CD4-positive, alpha-beta T cell (primary cell): ENCODE measurements at regions not wholly inside any gene's neighbourhood (a gene's known extent, or its start where the extent isn't known, plus 50 kb on each side); places are given as distances from the start of the nearest gene placed in this dataset.

ENCODE experiments used
- ATAC-seq: fragments of 200-7000 bp; cut with Tn5 transposase; one replicate; pipeline ENCODE4 v1.10.0; 2022; ENCODE audit warnings: mild to moderate bottlenecking; ENCODE audit not compliant: poor library complexity
- CTCF ChIA-PET: fragments of 350-600 bp; sonication (Branson Sonifier 250); formaldehyde crosslinking; loops from one replicate; lab custom pipeline; 2021; ENCODE audit warnings: antibody characterized with exemption, inconsistent platforms; lab: Charles Lee
- POLR2A ChIA-PET: fragments of 350-600 bp; sonication (Branson Sonifier 250); formaldehyde crosslinking; loops from one replicate; lab custom pipeline; 2021; ENCODE audit warnings: antibody characterized with exemption, inconsistent platforms; lab: Charles Lee
- DNase-seq, 14 experiments: peaks; one replicate each; pipeline ENCODE4 v3.0.0-alpha.2; 2013 to 2020; ENCODE audit warnings: mixed read lengths in 2 of 14
- H3K27ac ChIP-seq, 2 donors: one replicate each; pipeline versions ENCODE4 v1.5.1 to v1.7.0; 2013; ENCODE audit warnings: low read length in 2 of 2, low read depth in 1 of 2, mild to moderate bottlenecking in 1 of 2
- H3K27me3 ChIP-seq, 2 experiments: 1 replicate in 1 of 2; 2 replicates in 1 of 2; pipeline versions ENCODE4 v1.6.1 to v1.7.0; 2013; ENCODE audit warnings: low read length in 2 of 2, control low read depth in 1 of 2, mild to moderate bottlenecking in 1 of 2, moderate library complexity in 1 of 2; ENCODE audit not compliant: insufficient read depth in 2 of 2, control insufficient read depth in 1 of 2
- H3K36me3 ChIP-seq: one replicate; pipeline ENCODE4 v1.6.1; 2013; ENCODE audit warnings: low read length, control low read depth; ENCODE audit not compliant: insufficient read depth
- H3K4me1 ChIP-seq: one replicate; pipeline ENCODE4 v1.6.1; 2013; ENCODE audit warnings: low read length, control low read depth; ENCODE audit not compliant: insufficient read depth
- H3K4me3 ChIP-seq: one replicate; pipeline ENCODE4 v1.5.1; 2013; ENCODE audit warnings: mild to moderate bottlenecking, low read length, moderate library complexity
- H3K9me3 ChIP-seq, 2 experiments: 1 replicate in 1 of 2; 2 replicates in 1 of 2; pipeline versions ENCODE4 v1.6.1 to v1.7.0; 2013; ENCODE audit warnings: low read length in 2 of 2, mild to moderate bottlenecking in 2 of 2, control low read depth in 1 of 2, moderate library complexity in 1 of 2; ENCODE audit not compliant: control insufficient read depth in 1 of 2, insufficient read depth in 1 of 2
- H3K27ac Mint-ChIP-seq: one replicate; pipeline ENCODE4 v1.8.0; 2020; ENCODE audit warnings: mixed read lengths
- H3K27me3 Mint-ChIP-seq: one replicate; pipeline ENCODE4 v1.8.0; 2021; ENCODE audit warnings: mixed read lengths
- H3K36me3 Mint-ChIP-seq: one replicate; pipeline ENCODE4 v1.8.0; 2021; ENCODE audit warnings: low read depth, mixed read lengths
- H3K4me1 Mint-ChIP-seq: one replicate; pipeline ENCODE4 v1.8.0; 2021; ENCODE audit warnings: low read depth, mixed read lengths
- H3K4me3 Mint-ChIP-seq: one replicate; pipeline ENCODE4 v1.8.0; 2020; ENCODE audit warnings: mild to moderate bottlenecking, mixed read lengths
- H3K9me3 Mint-ChIP-seq: one replicate; pipeline ENCODE4 v1.8.0; 2020; ENCODE audit warnings: mixed read lengths
- CTCF ChIP-seq: fragments of 200-600 bp; IDR thresholded peaks from one replicate; pipeline ENCODE4 v1.8.0; 2022; ENCODE audit warnings: antibody characterized with exemption, mild to moderate bottlenecking
- intact Hi-C, 2 experiments: fragments of 100-400 bp; cut with DNase I in 1 of 2; cut with micrococcal nuclease in 1 of 2; formaldehyde crosslinking; loops; one replicate each; pipeline versions ENCODE4 v1.15.1 to v1.9.0; 2023 to 2025; cut with DNase I, micrococcal nuclease

- Histone ChIP-seq H3K9me3 (peaks cover 0 to 3% of the 10 kb centered on the region in 2 experiments), H3K4me3 (no peak overlapping the region), H3K27me3 (no peaks in the 10 kb centered on the region), H3K4me1 (no peaks in the 10 kb centered on the region), H3K36me3 (no peaks in the 10 kb centered on the region), H3K27ac (no peak overlapping the region)
- H3K27ac Mint-ChIP-seq, result no peak overlapping the region
- no peaks in the 10 kb centered on the region for H3K4me1 Mint-ChIP-seq
- ChIA-PET CTCF (no interaction called here), POLR2A (no interaction called here)
- ATAC-seq, result no peak
- H3K9me3 Mint-ChIP-seq, result peaks cover 14% of the 10 kb centered on the region
- intact Hi-C loops, result no loop called here
- DNase-seq, result no peak
- no peak for TF ChIP-seq CTCF
- H3K27me3 Mint-ChIP-seq, result no peaks in the 10 kb centered on the region
- H3K36me3 Mint-ChIP-seq, result no peaks in the 10 kb centered on the region
- no peak overlapping the region for H3K4me3 Mint-ChIP-seq
These were observed 1178.5 kb upstream of the MIR17HG start for GRCh38 chr13:90168953-90169352.

- intact Hi-C loops, result no loop called here
- H3K27ac Mint-ChIP-seq, result no peak overlapping the region
- H3K9me3 ChIP-seq, result no peaks in the 10 kb centered on the region
- DNase-seq, result no peak
- no peak overlapping the region for H3K4me3 Mint-ChIP-seq
- peaks cover 14% of the 10 kb centered on the region for H3K9me3 Mint-ChIP-seq
- ATAC-seq, result no peak
- CTCF ChIA-PET, result no interaction called here
- no peaks in the 10 kb centered on the region for H3K4me1 Mint-ChIP-seq
- H3K36me3 ChIP-seq, result no peaks in the 10 kb centered on the region
- no peak overlapping the region for H3K27ac ChIP-seq
- no peak overlapping the region for H3K4me3 ChIP-seq
- TF ChIP-seq CTCF, result no peak
- no peaks in the 10 kb centered on the region for H3K4me1 ChIP-seq
- no peaks in the 10 kb centered on the region for H3K27me3 ChIP-seq
- no peaks in the 10 kb centered on the region for H3K36me3 Mint-ChIP-seq
- POLR2A ChIA-PET, result no interaction called here
- no peaks in the 10 kb centered on the region for H3K27me3 Mint-ChIP-seq
These were observed 1177.3 kb upstream of the MIR17HG start for GRCh38 chr13:90170208-90170607.

- H3K27ac Mint-ChIP-seq, result no peak overlapping the region
- no peaks in the 10 kb centered on the region for H3K4me1 Mint-ChIP-seq
- ChIA-PET POLR2A (no interaction called here), CTCF (no interaction called here)
- no peak overlapping the region for H3K27ac ChIP-seq
- intact Hi-C loops, result no loop called here
- no peak for TF ChIP-seq CTCF
- no peak overlapping the region for H3K4me3 Mint-ChIP-seq
- H3K36me3 Mint-ChIP-seq, result no peaks in the 10 kb centered on the region
- H3K27me3 Mint-ChIP-seq, result no peaks in the 10 kb centered on the region
- H3K27me3 ChIP-seq, result no peaks in the 10 kb centered on the region
- no peaks in the 10 kb centered on the region for H3K36me3 ChIP-seq
- no peak for DNase-seq
- H3K9me3 ChIP-seq, result no peaks in the 10 kb centered on the region
- ATAC-seq, result no peak
- no peaks in the 10 kb centered on the region for H3K4me1 ChIP-seq
- no peak overlapping the region for H3K4me3 ChIP-seq
- H3K9me3 Mint-ChIP-seq, result peaks cover 12% of the 10 kb centered on the region
These were observed 1175.8 kb upstream of the MIR17HG start for GRCh38 chr13:90171649-90172048.
